Rectal smooth muscle tissue (tissue), 1 donor: ENCODE measurements at regions not wholly inside any gene's neighbourhood (a gene's known extent, or its start where the extent isn't known, plus 50 kb on each side); places are given as distances from the start of the nearest gene placed in this dataset.

Experiments
- H3K27ac ChIP-seq: one replicate; pipeline ENCODE4 v1.7.0; 2013; ENCODE audit warnings: low read depth, low read length, inconsistent platforms
- H3K27me3 ChIP-seq: one replicate; pipeline ENCODE4 v1.7.0; 2013; ENCODE audit warnings: low read length; ENCODE audit not compliant: control insufficient read depth, insufficient read depth
- H3K36me3 ChIP-seq: one replicate; pipeline ENCODE4 v1.7.0; 2013; ENCODE audit warnings: low read length; ENCODE audit not compliant: control insufficient read depth, insufficient read depth
- H3K4me1 ChIP-seq: one replicate; pipeline ENCODE4 v1.7.0; 2013; ENCODE audit warnings: low read length; ENCODE audit not compliant: control insufficient read depth, insufficient read depth
- H3K4me3 ChIP-seq: one replicate; pipeline ENCODE4 v1.7.0; 2013; ENCODE audit warnings: low read length
- H3K9ac ChIP-seq: one replicate; pipeline ENCODE4 v1.7.0; 2013; ENCODE audit warnings: low read length

- Histone ChIP-seq H3K27ac (peak overlapping the region; percentile 10), H3K4me1 (peaks cover 10% of the 10 kb centered on the region), H3K9ac (no peak overlapping the region)
These were observed 423.7 kb upstream of the SEMA6D start for GRCh38 chr15:47293466-47294162.

GRCh38 chr15:47294765-47295259 is 422.5 kb upstream of the SEMA6D start:
- Histone ChIP-seq H3K4me1 (peaks cover 10% of the 10 kb centered on the region), H3K36me3 (no peaks in the 10 kb centered on the region), H3K9ac (no peak overlapping the region), H3K27ac (no peak overlapping the region), H3K27me3 (no peaks in the 10 kb centered on the region), H3K4me3 (no peak overlapping the region)

More at GRCh38 chr15:47293466-47294162, 423.7 kb upstream of the SEMA6D start:
- Histone ChIP-seq H3K4me3 (no peak overlapping the region), H3K36me3 (no peaks in the 10 kb centered on the region), H3K27me3 (no peaks in the 10 kb centered on the region)

GRCh38 chr15:47296881-47297280 is 420.4 kb upstream of the SEMA6D start:
- H3K27ac ChIP-seq, result no peak overlapping the region
- no peak overlapping the region for H3K9ac ChIP-seq
- H3K4me1 ChIP-seq, result peaks cover 10% of the 10 kb centered on the region
- no peak overlapping the region for H3K4me3 ChIP-seq
- no peaks in the 10 kb centered on the region for H3K27me3 ChIP-seq
- no peaks in the 10 kb centered on the region for H3K36me3 ChIP-seq

GRCh38 chr15:47299846-47300434 is 417.4 kb upstream of the SEMA6D start:
- no peaks in the 10 kb centered on the region for H3K4me1 ChIP-seq
- no peak overlapping the region for H3K9ac ChIP-seq
- H3K4me3 ChIP-seq, result no peak overlapping the region
- H3K36me3 ChIP-seq, result no peaks in the 10 kb centered on the region
- no peak overlapping the region for H3K27ac ChIP-seq
- no peaks in the 10 kb centered on the region for H3K27me3 ChIP-seq

- Histone ChIP-seq H3K27me3 (no peaks in the 10 kb centered on the region), H3K36me3 (no peaks in the 10 kb centered on the region), H3K9ac (no peak overlapping the region), H3K4me1 (no peaks in the 10 kb centered on the region), H3K4me3 (no peak overlapping the region), H3K27ac (no peak overlapping the region)
These were observed 416.7 kb upstream of the SEMA6D start for GRCh38 chr15:47300596-47300995.

GRCh38 chr15:47301481-47301880 is 415.8 kb upstream of the SEMA6D start:
- Histone ChIP-seq H3K36me3 (no peaks in the 10 kb centered on the region), H3K9ac (no peak overlapping the region), H3K27ac (no peak overlapping the region), H3K4me3 (no peak overlapping the region), H3K27me3 (no peaks in the 10 kb centered on the region), H3K4me1 (no peaks in the 10 kb centered on the region)

GRCh38 chr15:47304656-47305055 is 412.6 kb upstream of the SEMA6D start:
- Histone ChIP-seq H3K4me1 (no peaks in the 10 kb centered on the region), H3K36me3 (no peaks in the 10 kb centered on the region), H3K27ac (no peak overlapping the region), H3K27me3 (no peaks in the 10 kb centered on the region), H3K9ac (no peak overlapping the region), H3K4me3 (no peak overlapping the region)

GRCh38 chr15:47312161-47312560 is 405.1 kb upstream of the SEMA6D start:
- Histone ChIP-seq H3K27me3 (no peaks in the 10 kb centered on the region), H3K4me3 (no peak overlapping the region), H3K9ac (no peak overlapping the region), H3K4me1 (no peaks in the 10 kb centered on the region), H3K27ac (no peak overlapping the region), H3K36me3 (no peaks in the 10 kb centered on the region)

GRCh38 chr15:47326410-47327333 is 390.6 kb upstream of the SEMA6D start:
- no peaks in the 10 kb centered on the region for H3K27me3 ChIP-seq
- no peak overlapping the region for H3K4me3 ChIP-seq
- H3K27ac ChIP-seq, result no peak overlapping the region
- no peaks in the 10 kb centered on the region for H3K36me3 ChIP-seq
- H3K4me1 ChIP-seq, result no peaks in the 10 kb centered on the region
- no peak overlapping the region for H3K9ac ChIP-seq

- no peak overlapping the region for H3K4me3 ChIP-seq
- no peak overlapping the region for H3K9ac ChIP-seq
- H3K27me3 ChIP-seq, result no peaks in the 10 kb centered on the region
- H3K4me1 ChIP-seq, result no peaks in the 10 kb centered on the region
- no peak overlapping the region for H3K27ac ChIP-seq
- no peaks in the 10 kb centered on the region for H3K36me3 ChIP-seq
These were observed 385.4 kb upstream of the SEMA6D start for GRCh38 chr15:47331829-47332393.

GRCh38 chr15:47332481-47332880 is 384.8 kb upstream of the SEMA6D start:
- no peak overlapping the region for H3K4me3 ChIP-seq
- H3K4me1 ChIP-seq, result no peaks in the 10 kb centered on the region
- no peak overlapping the region for H3K9ac ChIP-seq
- H3K27me3 ChIP-seq, result no peaks in the 10 kb centered on the region
- no peaks in the 10 kb centered on the region for H3K36me3 ChIP-seq
- H3K27ac ChIP-seq, result no peak overlapping the region

- H3K4me1 ChIP-seq, result no peaks in the 10 kb centered on the region
- H3K27me3 ChIP-seq, result no peaks in the 10 kb centered on the region
- H3K4me3 ChIP-seq, result no peak overlapping the region
- H3K9ac ChIP-seq, result no peak overlapping the region
- no peak overlapping the region for H3K27ac ChIP-seq
- no peaks in the 10 kb centered on the region for H3K36me3 ChIP-seq
These were observed 383.6 kb upstream of the SEMA6D start for GRCh38 chr15:47333734-47334133.
